GM21619 (cell line): ENCODE measurements at regions not wholly inside any gene's neighbourhood (a gene's known extent, or its start where the extent isn't known, plus 50 kb on each side); places are given as distances from the start of the nearest gene placed in this dataset.
A peak's percentile ranks its signal among the peaks of the same experiment; 100 is the strongest.

Experiments
- ATAC-seq: cut with Tn5 transposase; IDR thresholded peaks from one replicate; pipeline ENCODE4 v1.9.1; 2021; ENCODE audit not compliant: unreplicated experiment

- no peak for ATAC-seq
Observed at GRCh38 chr5:157926977-157927376, 68.0 kb upstream of the CLINT1 start.

- no peak for ATAC-seq
Observed at GRCh38 chr5:157925786-157926671, 67.1 kb upstream of the CLINT1 start.

GRCh38 chr5:157924931-157925729, 66.2 kb upstream of the CLINT1 start:
- no peak for ATAC-seq

- ATAC-seq = no peak
Observed at GRCh38 chr5:157924490-157924889, 65.5 kb upstream of the CLINT1 start.

GRCh38 chr5:157923765-157924164, 64.8 kb upstream of the CLINT1 start:
- ATAC-seq = no peak

- ATAC-seq = no peak
Observed at GRCh38 chr5:157922026-157922425, 63.1 kb upstream of the CLINT1 start.

- ATAC-seq = no peak
Observed at GRCh38 chr5:157920828-157921170, 61.9 kb upstream of the CLINT1 start.

GRCh38 chr5:157918811-157919742, 60.1 kb upstream of the CLINT1 start:
- no peak for ATAC-seq

GRCh38 chr5:157917899-157918809, 59.2 kb upstream of the CLINT1 start:
- peak; percentile 71 for ATAC-seq

- ATAC-seq = no peak
Observed at GRCh38 chr5:157917491-157917890, 58.5 kb upstream of the CLINT1 start.

- ATAC-seq = no peak
Observed at GRCh38 chr5:157915638-157916037, 56.7 kb upstream of the CLINT1 start.

- ATAC-seq = no peak
Observed at GRCh38 chr5:157914151-157914788, 55.3 kb upstream of the CLINT1 start.

- ATAC-seq = no peak
Observed at GRCh38 chr5:157913575-157913974, 54.6 kb upstream of the CLINT1 start.

GRCh38 chr5:157912621-157913325, 53.8 kb upstream of the CLINT1 start:
- ATAC-seq = peak; percentile 86

- ATAC-seq = no peak
Observed at GRCh38 chr5:157911568-157911967, 52.6 kb upstream of the CLINT1 start.
